HL-60 (cell line): ENCODE measurements at regions not wholly inside any gene's neighbourhood (a gene's known extent, or its start where the extent isn't known, plus 50 kb on each side); places are given as distances from the start of the nearest gene placed in this dataset.

Source experiments
- DNase-seq, 2 experiments: peaks; one replicate each; pipeline ENCODE4 v3.0.0-alpha.2; 2010 to 2020; ENCODE audit warnings: low read depth in 1 of 2, low spot score in 1 of 2
- H3K27ac ChIP-seq: fragments of 250-450 bp; sonication (Bioruptor Pico); replicated peaks from 2 replicates; pipeline ENCODE4 v1.5.1; 2020; ENCODE audit warnings: mild to moderate bottlenecking, moderate library complexity
- H3K27me3 ChIP-seq: fragments of 250-450 bp; sonication (Bioruptor Pico); 2 replicates; pipeline ENCODE4 v1.5.1; 2021; ENCODE audit warnings: mild to moderate bottlenecking, moderate library complexity; ENCODE audit not compliant: insufficient read depth, poor library complexity, severe bottlenecking
- H3K4me3 ChIP-seq: replicated peaks from 2 replicates; pipeline ENCODE4 v1.5.1; 2011; ENCODE audit warnings: mild to moderate bottlenecking, control low read depth, low read length; ENCODE audit not compliant: insufficient read depth
- GABPA ChIP-seq: IDR thresholded peaks from 2 replicates; pipeline ENCODE4 v1.6.1; 2012; ENCODE audit warnings: low read depth
- POLR2AphosphoS5 ChIP-seq: IDR thresholded peaks from 2 replicates; pipeline ENCODE4 v1.6.1; 2012; ENCODE audit warnings: low read depth
- SPI1 ChIP-seq: IDR thresholded peaks from 2 replicates; pipeline ENCODE4 v1.6.1; 2012; ENCODE audit warnings: low read depth, mild to moderate bottlenecking, borderline replicate concordance
- TF ChIP-seq, protein P1 (sequence below): IDR thresholded peaks from one replicate; pipeline ENCODE4 v1.5.1; 2011; ENCODE audit warnings: low read length, control low read depth, inconsistent platforms; ENCODE audit not compliant: insufficient read depth
- TF ChIP-seq, protein P2 (sequence below): IDR thresholded peaks from 2 replicates; pipeline ENCODE4 v1.6.1; 2012; ENCODE audit warnings: low read depth; ENCODE audit not compliant: insufficient replicate concordance

GRCh38 chr3:195001961-195002861, 268.7 kb downstream of the XXYLT1 start:
- no peaks in the 10 kb centered on the region for H3K27me3 ChIP-seq
- H3K27ac ChIP-seq = peak overlapping the region; percentile 89
- peak; percentile 57 to 78 for DNase-seq
- no peak overlapping the region for H3K4me3 ChIP-seq
- no peak for TF ChIP-seq GABPA
- TF ChIP-seq, protein P1, sequence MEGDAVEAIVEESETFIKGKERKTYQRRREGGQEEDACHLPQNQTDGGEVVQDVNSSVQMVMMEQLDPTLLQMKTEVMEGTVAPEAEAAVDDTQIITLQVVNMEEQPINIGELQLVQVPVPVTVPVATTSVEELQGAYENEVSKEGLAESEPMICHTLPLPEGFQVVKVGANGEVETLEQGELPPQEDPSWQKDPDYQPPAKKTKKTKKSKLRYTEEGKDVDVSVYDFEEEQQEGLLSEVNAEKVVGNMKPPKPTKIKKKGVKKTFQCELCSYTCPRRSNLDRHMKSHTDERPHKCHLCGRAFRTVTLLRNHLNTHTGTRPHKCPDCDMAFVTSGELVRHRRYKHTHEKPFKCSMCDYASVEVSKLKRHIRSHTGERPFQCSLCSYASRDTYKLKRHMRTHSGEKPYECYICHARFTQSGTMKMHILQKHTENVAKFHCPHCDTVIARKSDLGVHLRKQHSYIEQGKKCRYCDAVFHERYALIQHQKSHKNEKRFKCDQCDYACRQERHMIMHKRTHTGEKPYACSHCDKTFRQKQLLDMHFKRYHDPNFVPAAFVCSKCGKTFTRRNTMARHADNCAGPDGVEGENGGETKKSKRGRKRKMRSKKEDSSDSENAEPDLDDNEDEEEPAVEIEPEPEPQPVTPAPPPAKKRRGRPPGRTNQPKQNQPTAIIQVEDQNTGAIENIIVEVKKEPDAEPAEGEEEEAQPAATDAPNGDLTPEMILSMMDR = peak; percentile 29
- peak; percentile 44; the same call in 1 of the 2 replicates for TF ChIP-seq POLR2AphosphoS5

DNA sequence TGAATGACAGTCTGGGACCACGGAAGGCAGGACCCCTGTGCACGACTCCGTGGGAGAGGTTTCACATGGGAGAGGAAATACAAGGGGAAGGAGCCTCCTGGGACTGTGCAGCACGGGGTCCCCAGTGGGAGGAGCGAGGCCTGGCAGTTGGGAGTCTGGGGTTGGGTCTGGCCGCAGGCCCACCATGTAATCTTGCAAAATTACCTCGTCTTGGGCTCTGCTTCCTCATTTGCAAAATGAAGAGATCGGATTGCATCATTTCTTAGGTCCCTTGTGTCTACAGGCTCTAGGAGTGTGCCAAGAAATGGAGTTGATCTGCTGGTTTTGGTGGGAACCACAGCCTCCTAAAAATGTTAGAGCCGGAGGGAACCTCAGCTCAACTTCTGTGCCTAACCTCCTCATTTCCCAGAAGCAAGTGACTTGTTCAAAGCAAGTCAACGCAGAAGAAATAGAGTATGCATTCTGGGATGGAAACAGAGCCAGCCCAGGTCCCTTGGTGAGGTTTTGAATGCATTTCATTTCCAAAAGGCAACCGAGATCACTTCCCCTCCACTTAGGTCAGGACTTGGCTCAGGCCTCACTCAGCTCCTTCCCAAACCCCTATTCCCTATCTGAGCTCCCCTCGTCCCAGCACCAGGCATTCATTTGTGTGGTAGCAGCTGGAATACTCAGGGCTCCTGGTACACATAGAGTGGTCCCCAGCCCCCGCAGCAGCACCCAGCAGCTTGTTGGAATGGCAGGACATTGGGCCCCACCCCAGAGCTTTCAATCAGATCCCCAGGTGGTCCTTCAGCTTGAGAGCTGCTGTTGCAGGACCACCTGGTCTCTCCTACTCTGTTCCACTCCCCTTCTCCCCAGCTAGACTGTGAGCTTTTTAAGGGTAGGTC, 267.7 kb downstream of the XXYLT1 start:
- peak overlapping the region; percentile 89 for H3K27ac ChIP-seq
- no peaks in the 10 kb centered on the region for H3K27me3 ChIP-seq
- peak; percentile 69; the same call in 1 of the 2 replicates for TF ChIP-seq SPI1
- TF ChIP-seq, protein P1 = no peak
- H3K4me3 ChIP-seq = no peak overlapping the region
- DNase-seq = peak; percentile 96 to 99

DNA sequence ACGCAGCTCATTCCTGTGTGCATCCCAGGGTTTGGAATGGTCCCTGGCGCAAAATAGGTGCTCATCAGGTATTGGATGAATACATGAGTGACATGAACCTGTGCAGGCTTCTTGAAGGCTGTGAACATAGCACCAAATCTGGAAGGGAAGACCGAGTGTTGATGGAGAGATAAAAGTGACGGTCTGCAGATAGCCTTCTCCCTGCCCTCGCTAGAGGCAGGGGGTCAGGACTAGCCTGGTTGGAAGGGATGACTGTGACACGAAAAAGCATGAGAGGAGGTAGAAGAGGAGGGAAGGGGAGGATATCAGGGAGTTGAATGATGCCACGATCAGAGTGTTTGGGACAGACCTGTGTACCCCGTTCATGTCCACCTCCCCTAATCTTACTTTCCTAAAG, 267.1 kb downstream of the XXYLT1 start:
- peak overlapping the region; percentile 89 for H3K27ac ChIP-seq
- TF ChIP-seq GABPA (no peak), SPI1 (no peak), POLR2AphosphoS5 (no peak)
- TF ChIP-seq, protein P2, sequence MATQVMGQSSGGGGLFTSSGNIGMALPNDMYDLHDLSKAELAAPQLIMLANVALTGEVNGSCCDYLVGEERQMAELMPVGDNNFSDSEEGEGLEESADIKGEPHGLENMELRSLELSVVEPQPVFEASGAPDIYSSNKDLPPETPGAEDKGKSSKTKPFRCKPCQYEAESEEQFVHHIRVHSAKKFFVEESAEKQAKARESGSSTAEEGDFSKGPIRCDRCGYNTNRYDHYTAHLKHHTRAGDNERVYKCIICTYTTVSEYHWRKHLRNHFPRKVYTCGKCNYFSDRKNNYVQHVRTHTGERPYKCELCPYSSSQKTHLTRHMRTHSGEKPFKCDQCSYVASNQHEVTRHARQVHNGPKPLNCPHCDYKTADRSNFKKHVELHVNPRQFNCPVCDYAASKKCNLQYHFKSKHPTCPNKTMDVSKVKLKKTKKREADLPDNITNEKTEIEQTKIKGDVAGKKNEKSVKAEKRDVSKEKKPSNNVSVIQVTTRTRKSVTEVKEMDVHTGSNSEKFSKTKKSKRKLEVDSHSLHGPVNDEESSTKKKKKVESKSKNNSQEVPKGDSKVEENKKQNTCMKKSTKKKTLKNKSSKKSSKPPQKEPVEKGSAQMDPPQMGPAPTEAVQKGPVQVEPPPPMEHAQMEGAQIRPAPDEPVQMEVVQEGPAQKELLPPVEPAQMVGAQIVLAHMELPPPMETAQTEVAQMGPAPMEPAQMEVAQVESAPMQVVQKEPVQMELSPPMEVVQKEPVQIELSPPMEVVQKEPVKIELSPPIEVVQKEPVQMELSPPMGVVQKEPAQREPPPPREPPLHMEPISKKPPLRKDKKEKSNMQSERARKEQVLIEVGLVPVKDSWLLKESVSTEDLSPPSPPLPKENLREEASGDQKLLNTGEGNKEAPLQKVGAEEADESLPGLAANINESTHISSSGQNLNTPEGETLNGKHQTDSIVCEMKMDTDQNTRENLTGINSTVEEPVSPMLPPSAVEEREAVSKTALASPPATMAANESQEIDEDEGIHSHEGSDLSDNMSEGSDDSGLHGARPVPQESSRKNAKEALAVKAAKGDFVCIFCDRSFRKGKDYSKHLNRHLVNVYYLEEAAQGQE = no peak
- TF ChIP-seq, protein P1 = no peak

GRCh38 chr3:195004512-195005250, 266.3 kb downstream of the XXYLT1 start:
- H3K27me3 ChIP-seq = no peaks in the 10 kb centered on the region
- H3K27ac ChIP-seq = peak overlapping the region; percentile 89
- TF ChIP-seq, protein P1 = no peak
- no peak for TF ChIP-seq SPI1
- TF ChIP-seq, protein P2 = no peak
- no peak for TF ChIP-seq POLR2AphosphoS5
- no peak for TF ChIP-seq GABPA
- H3K4me3 ChIP-seq = no peak overlapping the region
- DNase-seq = no peak

More for the DNA sequence above, 267.1 kb downstream of the XXYLT1 start:
- no peak for DNase-seq
- Histone ChIP-seq H3K4me3 (no peak overlapping the region), H3K27me3 (no peaks in the 10 kb centered on the region)
